ENCODE measurements at regions not wholly inside any gene's neighbourhood (a gene's known extent, or its start where the extent isn't known, plus 50 kb on each side); places are given as distances from the start of the nearest gene placed in this dataset.

- Histone ChIP-seq H3K36me3 (no peaks in the 10 kb centered on the region), H3K4me3 (replicated peaks in 1 of 3) (no peak overlapping the region), H3K9me3 (no peaks in the 10 kb centered on the region), H3K27ac (no peak overlapping the region), H3K27me3 (no peaks in the 10 kb centered on the region), H3K4me1 (no peaks in the 10 kb centered on the region)
- 87 to 93% methylated on average over 3 of the region's 3 CpGs for WGBS, 2 donors
- TF ChIP-seq POLR2A (IDR thresholded peaks at IDR 0.05) (no peak), CTCF (IDR thresholded peaks at IDR 0.05) (no peak)
- DNase-seq = no peak
- intact Hi-C loops (cut with DNase I) = no loop called here
Observed at GRCh38 chr17:63277629-63278028, 168.5 kb downstream of the CYB561 start.

- no peak for DNase-seq
- H3K9me3 ChIP-seq = no peaks in the 10 kb centered on the region
- no peak for TF ChIP-seq CTCF (IDR thresholded peaks at IDR 0.05)
- TF ChIP-seq POLR2A (IDR thresholded peaks at IDR 0.05) = no peak
- WGBS, 2 donors = 70 to 79% methylated on average over 2 of the region's 2 CpGs
- H3K27ac ChIP-seq = no peak overlapping the region
- intact Hi-C loops (cut with DNase I) = no loop called here
- no peaks in the 10 kb centered on the region for H3K36me3 ChIP-seq
- H3K4me3 ChIP-seq (replicated peaks in 1 of 3) = no peak overlapping the region
- no peaks in the 10 kb centered on the region for H3K4me1 ChIP-seq
- no peaks in the 10 kb centered on the region for H3K27me3 ChIP-seq
Observed at GRCh38 chr17:63278728-63279442, 167.2 kb downstream of the CYB561 start.

DNA sequence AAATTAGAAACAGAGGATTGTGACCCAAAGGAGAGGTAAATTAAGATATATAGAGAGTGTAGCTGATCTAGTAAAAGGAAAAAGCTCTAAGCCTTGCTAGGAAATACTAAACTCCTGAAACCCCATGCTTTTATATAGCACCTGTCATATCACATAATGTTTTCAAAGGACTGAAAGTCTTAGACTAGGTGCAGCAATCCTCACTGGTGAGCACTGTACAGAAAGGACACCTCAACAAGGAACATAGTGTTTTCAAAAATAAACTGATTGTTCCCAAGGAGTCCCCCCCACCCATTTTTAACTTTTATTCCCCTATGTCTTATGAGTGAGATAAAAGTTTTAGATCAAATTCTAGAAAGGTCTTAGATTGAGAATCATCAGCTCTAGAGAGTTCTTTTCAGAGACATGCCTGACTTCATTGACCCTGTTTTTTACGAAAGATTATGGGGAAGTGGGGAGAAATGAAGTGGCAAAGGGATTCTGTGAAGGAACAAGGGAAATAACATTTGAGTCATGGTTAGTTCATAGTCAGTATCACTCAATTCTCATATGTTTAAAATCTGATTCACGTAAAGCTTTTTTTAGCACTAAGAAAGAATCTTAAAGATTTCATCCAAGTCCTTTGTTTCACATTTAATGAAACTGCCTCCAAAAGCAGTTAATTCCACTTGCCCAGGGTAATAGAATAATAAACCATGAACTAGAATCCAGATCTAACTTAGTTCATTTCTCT lies 166.4 kb downstream of the CYB561 start:
- H3K27me3 ChIP-seq = no peaks in the 10 kb centered on the region
- 87 to 91% methylated on average over 2 of the region's 2 CpGs for WGBS, 2 donors
- TF ChIP-seq POLR2A (IDR thresholded peaks at IDR 0.05) (no peak), CTCF (IDR thresholded peaks at IDR 0.05) (no peak)
- H3K4me1 ChIP-seq = no peaks in the 10 kb centered on the region
- intact Hi-C loops (cut with DNase I) = no loop called here
- H3K4me3 ChIP-seq (replicated peaks in 1 of 3) = no peak overlapping the region
- H3K36me3 ChIP-seq = no peaks in the 10 kb centered on the region
- H3K9me3 ChIP-seq = no peaks in the 10 kb centered on the region
- no peak overlapping the region for H3K27ac ChIP-seq
- DNase-seq = no peak

DNA sequence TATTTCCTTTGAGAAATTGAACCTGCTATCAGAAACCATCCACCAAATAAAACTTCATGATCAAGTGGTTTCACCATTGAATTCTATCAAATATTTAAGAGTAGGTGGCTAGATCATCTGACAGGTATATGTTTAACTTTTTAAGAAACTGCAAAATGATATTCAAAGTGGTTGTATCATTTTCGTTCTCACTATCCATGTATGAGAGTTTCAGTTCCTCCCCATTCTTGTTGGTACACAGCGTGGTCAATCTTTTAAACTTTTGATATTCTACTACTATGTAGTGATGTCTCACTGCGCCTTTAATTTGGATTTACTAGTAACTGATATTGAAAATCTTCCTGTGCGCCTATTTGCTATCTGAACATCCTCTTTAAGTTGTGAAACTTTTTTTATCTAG lies 163.7 kb downstream of the CYB561 start:
- TF ChIP-seq POLR2A (IDR thresholded peaks at IDR 0.05) = no peak
- DNase-seq = no peak
- H3K36me3 ChIP-seq = no peaks in the 10 kb centered on the region
- no peak overlapping the region for H3K4me3 ChIP-seq (replicated peaks in 1 of 3)
- H3K9me3 ChIP-seq = no peaks in the 10 kb centered on the region
- WGBS, 2 donors = 90 to 96% methylated on average over 4 of the region's 4 CpGs
- H3K4me1 ChIP-seq = no peaks in the 10 kb centered on the region
- intact Hi-C loops (cut with DNase I) = no loop called here
- no peak overlapping the region for H3K27ac ChIP-seq
- H3K27me3 ChIP-seq = no peaks in the 10 kb centered on the region

GRCh38 chr17:63285551-63285950 lies 160.6 kb downstream of the CYB561 start:
- WGBS, 2 donors = 94 to 98% methylated on average over 4 of the region's 4 CpGs
- no peaks in the 10 kb centered on the region for H3K4me1 ChIP-seq
- H3K27me3 ChIP-seq = no peaks in the 10 kb centered on the region
- no peak for DNase-seq
- H3K36me3 ChIP-seq = no peaks in the 10 kb centered on the region
- TF ChIP-seq POLR2A (IDR thresholded peaks at IDR 0.05) (no peak), CTCF (IDR thresholded peaks at IDR 0.05) (no peak)
- H3K4me3 ChIP-seq (replicated peaks in 1 of 3) = no peak overlapping the region
- no peaks in the 10 kb centered on the region for H3K9me3 ChIP-seq
- H3K27ac ChIP-seq = no peak overlapping the region
- intact Hi-C loops (cut with DNase I) = no loop called here

Data from thyroid gland (tissue), 4 donors.